IPS-NIHi11 (cell line): ENCODE measurements at regions not wholly inside any gene's neighbourhood (a gene's known extent, or its start where the extent isn't known, plus 50 kb on each side); places are given as distances from the start of the nearest gene placed in this dataset.

Source experiments
- DNase-seq: peaks from one replicate; pipeline ENCODE4 v3.0.0; 2012; ENCODE audit warnings: mixed read lengths, low spot score

GRCh38 chr2:239589270-239589825 is 188.5 kb upstream of the HDAC4 start:
- no peak for DNase-seq

DNA sequence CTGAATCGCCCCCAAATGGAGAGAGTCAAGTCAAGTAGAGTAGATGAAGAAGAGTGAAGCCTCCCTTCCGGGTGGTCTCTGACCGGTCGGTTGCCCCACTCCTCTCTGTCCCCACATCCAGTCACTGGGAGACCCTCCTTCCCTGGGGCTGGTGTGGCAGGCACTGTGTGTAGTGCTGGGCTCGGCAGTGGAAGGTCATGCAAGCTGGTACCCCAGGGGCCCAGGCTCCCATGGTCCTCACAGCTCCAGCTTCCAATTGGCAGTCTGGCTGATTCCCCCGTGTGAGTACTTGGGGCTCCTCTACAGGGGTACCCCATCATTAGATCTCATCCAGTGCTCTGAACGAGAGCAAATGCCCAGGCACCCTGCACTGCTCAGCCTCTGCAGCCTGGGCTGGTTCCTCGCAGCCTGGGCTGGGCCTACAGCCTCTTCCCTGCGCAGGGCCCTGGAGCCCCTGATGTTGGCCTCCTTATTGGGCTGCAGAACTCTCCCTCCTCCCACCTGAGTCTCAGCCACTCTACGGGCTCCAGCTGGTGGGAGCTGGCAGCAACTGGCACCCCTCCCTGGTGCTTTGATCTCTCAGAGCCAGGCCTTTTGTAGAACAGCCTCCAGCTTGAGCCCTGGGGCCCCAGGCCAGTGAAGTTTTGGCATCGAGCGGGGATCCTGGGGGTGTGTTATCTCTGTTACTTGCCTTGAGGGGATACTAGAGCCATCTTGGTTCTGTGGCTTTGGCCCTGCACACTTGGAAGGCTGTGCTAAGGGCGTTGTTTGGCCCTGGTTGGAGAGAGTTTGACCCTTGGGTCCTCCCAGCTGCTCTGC is 187.8 kb upstream of the HDAC4 start:
- DNase-seq, result no peak

- DNase-seq, result no peak
These were observed 187.0 kb upstream of the HDAC4 start for GRCh38 chr2:239587841-239588240.

- no peak for DNase-seq
These were observed 186.5 kb upstream of the HDAC4 start for GRCh38 chr2:239587311-239587731.

- DNase-seq, result no peak
These were observed 186.0 kb upstream of the HDAC4 start for GRCh38 chr2:239586651-239587310.

DNA sequence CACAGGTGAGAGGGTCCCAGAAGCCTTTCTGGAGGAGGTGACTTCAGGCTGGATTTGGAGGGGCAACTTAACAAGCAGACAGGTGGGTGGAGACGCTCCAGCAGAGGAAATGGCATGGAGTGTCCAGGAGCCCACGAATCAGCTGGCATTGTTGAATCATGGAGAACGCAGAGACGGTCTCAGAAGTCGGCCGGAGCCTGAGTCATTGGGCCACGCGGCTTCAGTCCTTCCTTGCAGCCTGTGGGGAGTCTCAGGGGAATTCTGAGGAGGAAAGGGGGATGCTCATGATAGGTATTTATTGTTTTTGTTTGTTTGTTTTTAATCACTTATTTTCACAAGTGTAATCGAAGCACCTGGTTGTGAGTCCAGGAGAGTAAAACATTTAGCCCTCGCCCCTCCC is 184.6 kb upstream of the HDAC4 start:
- DNase-seq, result no peak

DNA sequence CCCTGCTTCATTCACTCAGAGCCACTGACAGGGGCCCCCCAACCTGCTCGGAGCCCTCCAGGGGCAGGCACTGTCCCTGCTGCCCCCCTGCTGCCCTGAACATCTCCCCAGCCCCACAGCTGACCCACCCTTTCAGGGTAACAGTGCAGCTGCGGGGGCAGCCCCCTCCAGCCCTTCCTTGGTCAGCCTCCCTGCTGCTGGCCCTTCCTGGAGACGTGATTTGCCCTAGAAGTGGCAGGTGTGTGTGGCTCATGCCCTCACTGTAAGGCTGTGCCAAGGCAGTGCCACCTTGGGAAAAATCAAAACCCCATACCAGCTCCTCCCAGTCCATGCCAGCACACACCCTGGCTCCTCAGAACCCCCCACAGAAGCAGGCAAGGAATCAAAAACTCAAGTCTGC is 184.2 kb upstream of the HDAC4 start:
- no peak for DNase-seq

GRCh38 chr2:239583879-239584859 is 183.3 kb upstream of the HDAC4 start:
- no peak for DNase-seq

DNA sequence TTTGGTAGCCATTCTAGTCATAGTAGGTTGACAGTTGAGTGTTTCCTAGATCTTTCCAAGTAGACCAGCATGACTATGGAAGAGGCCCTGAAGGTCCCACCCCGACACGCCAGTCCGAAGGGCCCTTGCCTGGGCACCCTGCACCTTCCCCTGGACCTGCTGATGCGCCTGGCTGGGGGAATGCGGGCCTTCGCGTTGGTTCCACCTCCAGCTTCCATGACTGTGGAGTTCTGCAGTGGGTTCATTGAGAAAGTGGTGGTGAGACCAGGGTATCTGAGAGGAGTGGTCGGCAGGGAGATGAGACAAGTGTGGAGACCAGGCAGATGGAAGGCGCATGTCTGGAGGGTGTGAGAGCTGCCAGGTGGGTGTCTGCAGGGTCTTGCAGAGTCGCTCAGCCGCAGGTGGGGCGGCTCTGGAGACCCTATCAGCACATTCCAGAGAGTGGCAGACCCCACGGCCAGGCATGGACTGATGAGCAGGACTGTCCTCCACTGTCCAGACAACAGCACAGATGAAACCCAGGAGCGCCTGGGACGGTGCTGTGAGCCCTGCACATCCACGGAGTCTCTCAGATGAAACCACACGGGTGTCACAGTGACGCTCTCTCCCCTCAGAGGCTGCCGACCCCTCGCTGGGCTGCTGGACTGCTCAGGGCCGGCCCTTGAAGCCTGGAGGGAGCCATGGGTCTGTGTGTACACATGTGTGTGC is 182.5 kb upstream of the HDAC4 start:
- no peak for DNase-seq

- no peak for DNase-seq
These were observed 181.7 kb upstream of the HDAC4 start for GRCh38 chr2:239582476-239582875.

DNA sequence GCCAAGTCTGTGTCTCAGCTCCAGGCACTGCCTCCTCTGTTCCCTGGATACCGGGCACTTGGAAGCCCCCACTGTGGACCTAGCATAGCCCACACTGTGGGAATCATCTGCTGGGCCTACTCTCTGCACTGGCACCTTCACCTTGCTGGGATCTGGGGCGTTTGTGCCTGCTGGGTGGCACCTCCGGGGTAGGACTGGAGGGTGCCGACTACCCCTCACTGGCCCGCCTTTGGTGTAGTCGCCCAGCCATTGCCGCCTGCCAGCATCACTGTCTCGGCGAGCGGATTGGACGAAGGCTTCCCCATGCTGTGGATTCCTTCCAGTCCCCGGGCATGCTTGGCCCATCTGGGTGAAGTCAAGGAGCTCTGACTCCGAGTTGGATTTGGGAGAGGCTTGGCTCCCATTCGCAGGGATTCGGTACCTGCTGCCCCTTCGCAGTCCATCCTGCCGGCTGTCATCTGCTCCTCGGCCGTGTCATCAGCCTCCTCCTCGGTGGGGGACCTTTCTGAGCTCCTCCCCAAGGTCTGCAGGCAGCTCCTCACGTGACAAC is 180.6 kb upstream of the HDAC4 start:
- no peak for DNase-seq

DNA sequence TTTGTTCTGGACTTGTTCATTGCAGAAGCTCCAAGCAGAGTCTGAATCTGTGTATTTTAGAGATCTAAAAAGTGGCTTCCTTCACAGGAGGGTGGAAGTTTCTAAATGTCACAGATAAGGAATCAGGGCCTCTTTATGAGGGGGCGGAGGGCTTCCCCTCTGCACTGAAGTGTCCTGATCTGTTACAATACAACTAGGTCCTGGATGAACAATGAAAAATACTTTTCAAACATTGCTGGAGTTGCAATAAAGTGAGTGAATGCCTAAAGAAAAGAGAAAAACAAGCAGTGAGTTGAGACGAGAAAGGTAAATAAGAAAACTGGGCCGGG is 179.3 kb upstream of the HDAC4 start:
- no peak for DNase-seq

DNA sequence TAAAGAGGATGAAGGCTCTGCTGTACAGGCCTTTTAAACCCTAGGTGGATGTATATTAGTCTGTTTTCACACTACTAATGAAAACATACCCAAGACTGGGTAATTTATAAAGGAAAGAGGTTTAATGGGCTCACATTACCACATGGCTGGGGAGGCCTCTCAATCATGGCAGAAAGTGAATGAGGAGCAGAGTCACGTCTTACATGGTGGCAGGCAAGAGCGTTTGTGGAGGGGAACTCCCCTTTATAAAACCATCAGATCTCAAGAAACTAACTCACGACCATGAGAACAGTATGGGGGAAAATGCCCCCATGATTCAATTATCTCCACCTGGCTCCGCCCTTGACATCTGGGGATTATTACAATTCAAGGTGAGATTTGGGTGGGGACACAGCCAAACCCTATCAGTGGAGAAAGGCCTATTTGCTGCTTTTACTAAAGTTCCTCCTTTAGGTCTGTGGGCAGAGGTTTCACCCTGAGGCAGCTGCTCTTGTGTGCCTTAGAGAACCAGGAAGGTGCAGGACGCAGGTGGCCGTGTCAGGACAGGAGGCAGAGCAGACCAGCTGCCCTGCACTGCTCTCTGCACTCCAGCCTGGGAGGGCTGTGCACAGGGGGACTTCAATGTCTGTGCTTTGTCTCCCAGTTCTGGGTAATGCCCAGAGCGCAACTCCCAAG is 178.8 kb upstream of the HDAC4 start:
- DNase-seq, result no peak

DNA sequence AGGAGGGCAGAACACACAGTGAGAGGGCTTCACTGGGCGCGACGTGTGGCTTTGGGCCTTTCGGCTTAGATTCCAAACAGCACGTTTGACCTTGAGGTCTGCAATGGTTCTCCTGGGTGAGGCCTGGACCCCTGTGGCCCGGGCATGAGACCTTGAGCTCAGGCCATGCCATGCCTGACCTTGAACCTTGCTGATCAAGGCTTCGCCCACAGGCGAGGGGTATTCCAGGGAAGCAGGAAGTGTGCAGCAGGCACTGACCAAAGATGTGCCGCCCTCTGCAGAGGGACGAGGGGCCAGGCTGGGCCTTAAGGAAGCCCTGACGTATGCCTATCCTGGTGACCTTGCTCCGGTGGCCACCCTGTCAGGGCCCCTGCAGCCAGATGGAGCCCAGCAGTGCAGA is 178.3 kb upstream of the HDAC4 start:
- no peak for DNase-seq

- no peak for DNase-seq
These were observed 177.6 kb upstream of the HDAC4 start for GRCh38 chr2:239578381-239578780.

GRCh38 chr2:239577935-239578334 is 177.1 kb upstream of the HDAC4 start:
- DNase-seq, result no peak

DNA sequence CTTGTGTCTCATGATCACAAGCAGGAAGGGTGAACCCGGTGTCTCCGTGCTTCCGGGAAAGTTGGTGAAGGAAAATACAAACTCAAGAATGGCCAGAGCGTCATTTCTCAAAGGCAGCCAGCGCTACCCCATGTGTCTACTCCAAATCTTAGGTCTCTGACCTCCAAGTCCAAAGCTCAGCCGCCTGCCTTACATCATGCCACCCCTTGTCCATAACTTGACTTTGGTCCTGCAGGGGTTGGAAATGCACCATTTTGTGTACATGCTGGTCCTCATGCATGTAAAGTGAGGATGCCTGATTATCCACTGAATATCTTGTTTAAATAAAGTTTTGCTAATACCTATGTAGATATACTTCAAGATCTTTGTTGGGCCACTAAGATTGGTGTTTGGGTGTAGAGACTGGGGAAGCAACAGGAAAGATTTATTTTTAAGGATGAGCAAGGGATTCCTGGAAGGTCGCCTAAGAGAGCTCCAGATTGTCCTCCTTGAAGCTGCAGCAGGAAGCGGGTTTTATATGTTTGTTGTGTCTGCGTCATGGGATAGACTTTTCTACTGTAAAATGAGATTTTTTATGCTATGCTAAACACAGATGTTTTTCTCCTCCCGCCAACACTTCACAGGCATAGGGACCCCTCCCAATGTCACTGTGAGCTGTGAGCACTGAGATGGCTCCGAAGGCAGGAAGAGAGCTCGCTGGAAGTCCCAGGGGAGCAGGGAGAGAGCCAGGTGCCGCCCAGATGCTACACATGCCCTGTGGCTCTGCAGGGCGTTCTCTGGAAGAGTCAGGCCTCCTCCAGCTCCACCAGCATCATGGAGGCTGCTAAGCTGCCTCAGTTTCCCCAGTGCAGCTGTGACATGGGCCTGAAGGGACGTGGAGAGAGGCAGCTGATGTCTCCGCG is 176.2 kb upstream of the HDAC4 start:
- DNase-seq, result no peak

GRCh38 chr2:239575931-239576445 is 175.2 kb upstream of the HDAC4 start:
- no peak for DNase-seq

- no peak for DNase-seq
These were observed 173.8 kb upstream of the HDAC4 start for GRCh38 chr2:239574434-239575156.
